ENCODE measurements at regions not wholly inside any gene's neighbourhood (a gene's known extent, or its start where the extent isn't known, plus 50 kb on each side); places are given as distances from the start of the nearest gene placed in this dataset.

- TF ChIP-seq GATA2 (CRISPR knock-in tag; IDR thresholded peaks at IDR 0.05) (no peak), CTCF (IDR thresholded peaks at IDR 0.05) (no peak), TCF12 (IDR thresholded peaks at IDR 0.05) (no peak), TAF1 (IDR thresholded peaks at IDR 0.05; ENCODE audit: borderline replicate concordance, low read depth, low read length) (no peak), EP300 (IDR thresholded peaks at IDR 0.05; ENCODE audit: borderline replicate concordance in 1 of 2, low read depth in 1 of 2, low read length in 1 of 2) (no peak), MXI1 (IDR thresholded peaks at IDR 0.05; ENCODE audit: low read depth, low read length) (no peak)
Measured at GRCh38 chr5:56440871-56441740, 208.0 kb upstream of the ANKRD55 start.
